WTC11 (cell line): ENCODE measurements at regions not wholly inside any gene's neighbourhood (a gene's known extent, or its start where the extent isn't known, plus 50 kb on each side); places are given as distances from the start of the nearest gene placed in this dataset.

Experiments used
- ATAC-seq: fragments of 200-7000 bp; cut with Tn5 transposase; 2 replicates; pipeline ENCODE4 v1.10.0; 2021; ENCODE audit warnings: mild to moderate bottlenecking, moderate library complexity
- CTCF ChIA-PET: fragments of 300-600 bp; sonication (Branson Sonifier 250); formaldehyde crosslinking; loops from one replicate; lab custom pipeline; 2021; ENCODE audit warnings: antibody characterized with exemption; lab: Charles Lee
- POLR2A ChIA-PET: fragments of 350-600 bp; sonication (Branson Sonifier 250); formaldehyde crosslinking; loops from one replicate; lab custom pipeline; 2021; ENCODE audit warnings: antibody characterized with exemption; lab: Charles Lee
- DNase-seq: peaks from one replicate; pipeline ENCODE4 v3.0.0; 2021; ENCODE audit warnings: low spot score
- H3K27ac Mint-ChIP-seq: 2 replicates; pipeline ENCODE4 v1.8.0; 2021; ENCODE audit warnings: mixed read lengths
- H3K27me3 Mint-ChIP-seq: 2 replicates; pipeline ENCODE4 v1.8.0; 2021; ENCODE audit warnings: low read depth, mild to moderate bottlenecking, moderate library complexity, mixed read lengths
- H3K36me3 Mint-ChIP-seq: 2 replicates; pipeline ENCODE4 v1.8.0; 2021; ENCODE audit warnings: mixed read lengths
- H3K4me1 Mint-ChIP-seq: 2 replicates; pipeline ENCODE4 v1.8.0; 2022; ENCODE audit warnings: mixed read lengths
- H3K4me3 Mint-ChIP-seq: 2 replicates; pipeline ENCODE4 v1.8.0; 2021; ENCODE audit warnings: mild to moderate bottlenecking, moderate library complexity, mixed read lengths
- H3K9me3 Mint-ChIP-seq: 2 replicates; pipeline ENCODE4 v1.8.0; 2021; ENCODE audit warnings: mixed read lengths
- ATF1 ChIP-seq: sonication (generic); formaldehyde crosslinking; IDR thresholded peaks from 2 replicates; pipeline ENCODE4 v1.8.1; 2023; ENCODE audit warnings: mild to moderate bottlenecking, moderate library complexity, missing genetic modification reagents
- ETV6 ChIP-seq: sonication (generic); formaldehyde crosslinking; IDR thresholded peaks from 2 replicates; pipeline ENCODE4 v1.8.1; 2022; ENCODE audit warnings: mild to moderate bottlenecking, missing genetic modification reagents
- GTF2I ChIP-seq: fragments of 250-450 bp; sonication (Bioruptor Pico); conservative IDR thresholded peaks from 2 replicates; pipeline ENCODE4 v1.4.0; 2021; ENCODE audit warnings: mild to moderate bottlenecking
- JAZF1 ChIP-seq: fragments of 250-450 bp; sonication (Bioruptor Pico); IDR thresholded peaks from 2 replicates; pipeline ENCODE4 v1.9.0; 2021; ENCODE audit warnings: moderate library complexity, mild to moderate bottlenecking, inconsistent platforms
- JUN ChIP-seq: sonication (generic); formaldehyde crosslinking; IDR thresholded peaks from 2 replicates; pipeline ENCODE4 v1.8.0; 2023; ENCODE audit warnings: mild to moderate bottlenecking, missing genetic modification reagents
- NFATC4 ChIP-seq: fragments of 250-450 bp; sonication (Bioruptor Pico); IDR thresholded peaks from 2 replicates; pipeline ENCODE4 v1.9.0; 2021; ENCODE audit warnings: mild to moderate bottlenecking
- NR3C1 ChIP-seq: sonication (generic); formaldehyde crosslinking; conservative IDR thresholded peaks from 2 replicates; pipeline ENCODE4 v1.8.1; 2023; ENCODE audit warnings: low read depth, mild to moderate bottlenecking, missing genetic modification reagents
- RORB ChIP-seq: fragments of 250-450 bp; sonication (Bioruptor Pico); IDR thresholded peaks from 2 replicates; pipeline ENCODE4 v1.9.0; 2021; ENCODE audit warnings: mild to moderate bottlenecking
- SMAD4 ChIP-seq: sonication (generic); formaldehyde crosslinking; IDR thresholded peaks from 2 replicates; pipeline ENCODE4 v1.8.0; 2022; ENCODE audit warnings: mild to moderate bottlenecking, missing genetic modification reagents
- TCF7 ChIP-seq: sonication (generic); formaldehyde crosslinking; IDR thresholded peaks from 2 replicates; pipeline ENCODE4 v1.8.0; 2022; ENCODE audit warnings: mild to moderate bottlenecking, low read depth, missing genetic modification reagents, moderate library complexity
- TP53 ChIP-seq: sonication (generic); formaldehyde crosslinking; IDR thresholded peaks from 2 replicates; pipeline ENCODE4 v1.8.1; 2023; ENCODE audit warnings: mild to moderate bottlenecking, missing genetic modification reagents
- ZNF232 ChIP-seq: sonication (generic); formaldehyde crosslinking; IDR thresholded peaks from 2 replicates; pipeline ENCODE4 v1.8.0; 2022; ENCODE audit warnings: mild to moderate bottlenecking, missing genetic modification reagents
- TF ChIP-seq, protein P1 (sequence below): sonication (generic); formaldehyde crosslinking; IDR thresholded peaks from 2 replicates; pipeline ENCODE4 v1.8.1; 2022; ENCODE audit warnings: mild to moderate bottlenecking, missing genetic modification reagents, moderate library complexity, borderline replicate concordance
- TF ChIP-seq, protein P2 (sequence below): sonication (generic); formaldehyde crosslinking; conservative IDR thresholded peaks from 2 replicates; pipeline ENCODE4 v1.8.1; 2023; ENCODE audit warnings: mild to moderate bottlenecking, low read depth, missing genetic modification reagents, moderate library complexity
- TF ChIP-seq, protein P3 (sequence below): sonication (generic); formaldehyde crosslinking; IDR thresholded peaks from 2 replicates; pipeline ENCODE4 v1.8.0; 2022; ENCODE audit warnings: mild to moderate bottlenecking, missing genetic modification reagents
- TF ChIP-seq, protein P4 (sequence below): sonication (generic); formaldehyde crosslinking; IDR thresholded peaks from 2 replicates; pipeline ENCODE4 v1.8.1; 2022; ENCODE audit warnings: missing genetic modification reagents, borderline replicate concordance
- TF ChIP-seq, protein P5 (sequence below): sonication (generic); formaldehyde crosslinking; IDR thresholded peaks from 2 replicates; pipeline ENCODE4 v1.8.1; 2022; ENCODE audit warnings: low read depth, missing genetic modification reagents, borderline replicate concordance
- TF ChIP-seq, protein P6 (sequence below): sonication (generic); formaldehyde crosslinking; IDR thresholded peaks from 2 replicates; pipeline ENCODE4 v1.8.0; 2023; ENCODE audit warnings: missing genetic modification reagents, mild to moderate bottlenecking, borderline replicate concordance

DNA sequence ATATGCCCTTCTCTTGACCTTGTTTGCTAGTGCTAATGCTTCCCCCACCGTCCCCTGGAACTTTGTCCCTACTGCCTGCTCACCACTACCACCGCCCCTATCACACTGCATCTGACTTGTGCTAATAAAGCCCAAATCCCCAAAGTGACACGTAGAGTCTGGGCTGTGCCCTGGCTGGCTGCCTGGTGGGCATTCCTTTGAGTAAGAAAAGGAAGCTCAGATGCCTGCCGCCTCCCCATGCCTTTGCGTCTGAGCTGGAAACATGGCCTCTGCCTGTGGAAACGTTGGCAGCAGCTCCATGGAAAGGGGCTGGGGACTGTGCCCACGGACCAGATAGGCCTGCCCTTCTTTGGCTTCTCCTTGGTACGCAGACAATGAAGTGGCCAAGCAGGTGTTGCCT, 138.3 kb downstream of the CYP26A1 start:
- no peaks in the 10 kb centered on the region for H3K9me3 Mint-ChIP-seq
- ChIA-PET CTCF (no interaction called here), POLR2A (no interaction called here)
- no peak overlapping the region for H3K27ac Mint-ChIP-seq
- no peaks in the 10 kb centered on the region for H3K36me3 Mint-ChIP-seq
- DNase-seq (no peak), ATAC-seq (no peak)
- H3K27me3 Mint-ChIP-seq, result no peaks in the 10 kb centered on the region
- TF ChIP-seq, protein P1, sequence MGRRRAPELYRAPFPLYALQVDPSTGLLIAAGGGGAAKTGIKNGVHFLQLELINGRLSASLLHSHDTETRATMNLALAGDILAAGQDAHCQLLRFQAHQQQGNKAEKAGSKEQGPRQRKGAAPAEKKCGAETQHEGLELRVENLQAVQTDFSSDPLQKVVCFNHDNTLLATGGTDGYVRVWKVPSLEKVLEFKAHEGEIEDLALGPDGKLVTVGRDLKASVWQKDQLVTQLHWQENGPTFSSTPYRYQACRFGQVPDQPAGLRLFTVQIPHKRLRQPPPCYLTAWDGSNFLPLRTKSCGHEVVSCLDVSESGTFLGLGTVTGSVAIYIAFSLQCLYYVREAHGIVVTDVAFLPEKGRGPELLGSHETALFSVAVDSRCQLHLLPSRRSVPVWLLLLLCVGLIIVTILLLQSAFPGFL (CRISPR knock-in tag), result no peak
- TF ChIP-seq NFATC4 (CRISPR knock-in tag), result no peak
- no peak for TF ChIP-seq ATF1
- TF ChIP-seq, protein P2, sequence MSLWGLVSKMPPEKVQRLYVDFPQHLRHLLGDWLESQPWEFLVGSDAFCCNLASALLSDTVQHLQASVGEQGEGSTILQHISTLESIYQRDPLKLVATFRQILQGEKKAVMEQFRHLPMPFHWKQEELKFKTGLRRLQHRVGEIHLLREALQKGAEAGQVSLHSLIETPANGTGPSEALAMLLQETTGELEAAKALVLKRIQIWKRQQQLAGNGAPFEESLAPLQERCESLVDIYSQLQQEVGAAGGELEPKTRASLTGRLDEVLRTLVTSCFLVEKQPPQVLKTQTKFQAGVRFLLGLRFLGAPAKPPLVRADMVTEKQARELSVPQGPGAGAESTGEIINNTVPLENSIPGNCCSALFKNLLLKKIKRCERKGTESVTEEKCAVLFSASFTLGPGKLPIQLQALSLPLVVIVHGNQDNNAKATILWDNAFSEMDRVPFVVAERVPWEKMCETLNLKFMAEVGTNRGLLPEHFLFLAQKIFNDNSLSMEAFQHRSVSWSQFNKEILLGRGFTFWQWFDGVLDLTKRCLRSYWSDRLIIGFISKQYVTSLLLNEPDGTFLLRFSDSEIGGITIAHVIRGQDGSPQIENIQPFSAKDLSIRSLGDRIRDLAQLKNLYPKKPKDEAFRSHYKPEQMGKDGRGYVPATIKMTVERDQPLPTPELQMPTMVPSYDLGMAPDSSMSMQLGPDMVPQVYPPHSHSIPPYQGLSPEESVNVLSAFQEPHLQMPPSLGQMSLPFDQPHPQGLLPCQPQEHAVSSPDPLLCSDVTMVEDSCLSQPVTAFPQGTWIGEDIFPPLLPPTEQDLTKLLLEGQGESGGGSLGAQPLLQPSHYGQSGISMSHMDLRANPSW (CRISPR knock-in tag), result no peak
- TF ChIP-seq ETV6 (CRISPR knock-in tag), result no peak
- no peak for TF ChIP-seq TP53 (CRISPR knock-in tag)
- no peak for TF ChIP-seq NR3C1
- no peak for TF ChIP-seq SMAD4 (CRISPR knock-in tag)
- TF ChIP-seq RORB (CRISPR knock-in tag), result no peak
- TF ChIP-seq, protein P3, sequence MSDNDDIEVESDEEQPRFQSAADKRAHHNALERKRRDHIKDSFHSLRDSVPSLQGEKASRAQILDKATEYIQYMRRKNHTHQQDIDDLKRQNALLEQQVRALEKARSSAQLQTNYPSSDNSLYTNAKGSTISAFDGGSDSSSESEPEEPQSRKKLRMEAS (CRISPR knock-in tag), result no peak
- TF ChIP-seq, protein P4, sequence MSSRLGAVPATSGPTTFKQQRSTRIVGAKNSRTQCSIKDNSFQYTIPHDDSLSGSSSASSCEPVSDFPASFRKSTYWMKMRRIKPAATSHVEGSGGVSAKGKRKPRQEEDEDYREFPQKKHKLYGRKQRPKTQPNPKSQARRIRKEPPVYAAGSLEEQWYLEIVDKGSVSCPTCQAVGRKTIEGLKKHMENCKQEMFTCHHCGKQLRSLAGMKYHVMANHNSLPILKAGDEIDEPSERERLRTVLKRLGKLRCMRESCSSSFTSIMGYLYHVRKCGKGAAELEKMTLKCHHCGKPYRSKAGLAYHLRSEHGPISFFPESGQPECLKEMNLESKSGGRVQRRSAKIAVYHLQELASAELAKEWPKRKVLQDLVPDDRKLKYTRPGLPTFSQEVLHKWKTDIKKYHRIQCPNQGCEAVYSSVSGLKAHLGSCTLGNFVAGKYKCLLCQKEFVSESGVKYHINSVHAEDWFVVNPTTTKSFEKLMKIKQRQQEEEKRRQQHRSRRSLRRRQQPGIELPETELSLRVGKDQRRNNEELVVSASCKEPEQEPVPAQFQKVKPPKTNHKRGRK (CRISPR knock-in tag), result no peak
- TF ChIP-seq JUN (CRISPR knock-in tag), result no peak
- TF ChIP-seq GTF2I (CRISPR knock-in tag), result no peak
- TF ChIP-seq ZNF232 (CRISPR knock-in tag), result no peak
- TF ChIP-seq JAZF1 (CRISPR knock-in tag), result no peak
- TF ChIP-seq TCF7 (CRISPR knock-in tag), result no peak
- TF ChIP-seq, protein P5, sequence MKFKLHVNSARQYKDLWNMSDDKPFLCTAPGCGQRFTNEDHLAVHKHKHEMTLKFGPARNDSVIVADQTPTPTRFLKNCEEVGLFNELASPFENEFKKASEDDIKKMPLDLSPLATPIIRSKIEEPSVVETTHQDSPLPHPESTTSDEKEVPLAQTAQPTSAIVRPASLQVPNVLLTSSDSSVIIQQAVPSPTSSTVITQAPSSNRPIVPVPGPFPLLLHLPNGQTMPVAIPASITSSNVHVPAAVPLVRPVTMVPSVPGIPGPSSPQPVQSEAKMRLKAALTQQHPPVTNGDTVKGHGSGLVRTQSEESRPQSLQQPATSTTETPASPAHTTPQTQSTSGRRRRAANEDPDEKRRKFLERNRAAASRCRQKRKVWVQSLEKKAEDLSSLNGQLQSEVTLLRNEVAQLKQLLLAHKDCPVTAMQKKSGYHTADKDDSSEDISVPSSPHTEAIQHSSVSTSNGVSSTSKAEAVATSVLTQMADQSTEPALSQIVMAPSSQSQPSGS (CRISPR knock-in tag), result no peak
- TF ChIP-seq, protein P6, sequence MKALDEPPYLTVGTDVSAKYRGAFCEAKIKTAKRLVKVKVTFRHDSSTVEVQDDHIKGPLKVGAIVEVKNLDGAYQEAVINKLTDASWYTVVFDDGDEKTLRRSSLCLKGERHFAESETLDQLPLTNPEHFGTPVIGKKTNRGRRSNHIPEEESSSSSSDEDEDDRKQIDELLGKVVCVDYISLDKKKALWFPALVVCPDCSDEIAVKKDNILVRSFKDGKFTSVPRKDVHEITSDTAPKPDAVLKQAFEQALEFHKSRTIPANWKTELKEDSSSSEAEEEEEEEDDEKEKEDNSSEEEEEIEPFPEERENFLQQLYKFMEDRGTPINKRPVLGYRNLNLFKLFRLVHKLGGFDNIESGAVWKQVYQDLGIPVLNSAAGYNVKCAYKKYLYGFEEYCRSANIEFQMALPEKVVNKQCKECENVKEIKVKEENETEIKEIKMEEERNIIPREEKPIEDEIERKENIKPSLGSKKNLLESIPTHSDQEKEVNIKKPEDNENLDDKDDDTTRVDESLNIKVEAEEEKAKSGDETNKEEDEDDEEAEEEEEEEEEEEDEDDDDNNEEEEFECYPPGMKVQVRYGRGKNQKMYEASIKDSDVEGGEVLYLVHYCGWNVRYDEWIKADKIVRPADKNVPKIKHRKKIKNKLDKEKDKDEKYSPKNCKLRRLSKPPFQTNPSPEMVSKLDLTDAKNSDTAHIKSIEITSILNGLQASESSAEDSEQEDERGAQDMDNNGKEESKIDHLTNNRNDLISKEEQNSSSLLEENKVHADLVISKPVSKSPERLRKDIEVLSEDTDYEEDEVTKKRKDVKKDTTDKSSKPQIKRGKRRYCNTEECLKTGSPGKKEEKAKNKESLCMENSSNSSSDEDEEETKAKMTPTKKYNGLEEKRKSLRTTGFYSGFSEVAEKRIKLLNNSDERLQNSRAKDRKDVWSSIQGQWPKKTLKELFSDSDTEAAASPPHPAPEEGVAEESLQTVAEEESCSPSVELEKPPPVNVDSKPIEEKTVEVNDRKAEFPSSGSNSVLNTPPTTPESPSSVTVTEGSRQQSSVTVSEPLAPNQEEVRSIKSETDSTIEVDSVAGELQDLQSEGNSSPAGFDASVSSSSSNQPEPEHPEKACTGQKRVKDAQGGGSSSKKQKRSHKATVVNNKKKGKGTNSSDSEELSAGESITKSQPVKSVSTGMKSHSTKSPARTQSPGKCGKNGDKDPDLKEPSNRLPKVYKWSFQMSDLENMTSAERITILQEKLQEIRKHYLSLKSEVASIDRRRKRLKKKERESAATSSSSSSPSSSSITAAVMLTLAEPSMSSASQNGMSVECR, result no peak
- H3K4me1 Mint-ChIP-seq, result peaks cover 1% of the 10 kb centered on the region; the same call in 1 of the 2 replicates
- no peak overlapping the region for H3K4me3 Mint-ChIP-seq
